ENCODE measurements at regions not wholly inside any gene's neighbourhood (a gene's known extent, or its start where the extent isn't known, plus 50 kb on each side); places are given as distances from the start of the nearest gene placed in this dataset.

DNA sequence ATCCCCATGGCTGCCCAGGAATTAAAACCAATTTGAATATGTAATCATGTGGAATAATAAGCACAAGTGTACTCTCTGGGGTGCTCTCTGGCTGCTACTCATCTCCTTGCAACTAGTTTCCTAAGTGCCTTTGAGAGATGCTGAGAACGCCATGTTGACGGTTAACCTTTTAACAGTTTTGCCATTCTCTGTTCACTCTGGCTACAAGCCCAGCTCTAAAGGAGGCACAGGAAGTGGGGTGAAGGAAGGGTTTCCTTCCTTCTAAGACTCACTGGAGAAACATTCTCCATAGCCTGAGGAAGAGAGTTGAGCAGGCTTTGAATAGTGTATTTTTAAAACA, 122.0 kb upstream of the ZC3H12C start:
- Histone ChIP-seq H3K4me3 (no peak overlapping the region), H3K9me2 (ENCODE audit: insufficient read depth) (no peaks in the 10 kb centered on the region), H4K20me1 (ENCODE audit: insufficient read depth) (no peaks in the 10 kb centered on the region), H3K79me2 (ENCODE audit: low read depth) (no peaks in the 10 kb centered on the region), H3K4me1 (replicated peaks; ENCODE audit: insufficient read depth) (no peaks in the 10 kb centered on the region), H3K27me3 (ENCODE audit: insufficient read depth, low read depth) (no peaks in the 10 kb centered on the region), H3K4me2 (no peak overlapping the region), H2AFZ (no peak overlapping the region), H3K36me3 (ENCODE audit: low read depth) (no peaks in the 10 kb centered on the region), H3K27ac (no peak overlapping the region), H3K9me3 (ENCODE audit: insufficient read depth, low read depth) (no peaks in the 10 kb centered on the region), H3F3A (ENCODE audit: insufficient read depth, low read depth) (no peaks in the 10 kb centered on the region)
- CTCF ChIA-PET = no interaction called here
- no peak for DNase-seq
- intact Hi-C loops (cut with micrococcal nuclease; ENCODE audit: unreplicated experiment) = no loop called here
- POLR2A ChIA-PET (ENCODE audit: unreplicated experiment) = no interaction called here
- TF ChIP-seq EZH2 (IDR thresholded peaks at IDR 0.05; ENCODE audit: low read depth) = no peak
- TF ChIP-seq, protein P1, sequence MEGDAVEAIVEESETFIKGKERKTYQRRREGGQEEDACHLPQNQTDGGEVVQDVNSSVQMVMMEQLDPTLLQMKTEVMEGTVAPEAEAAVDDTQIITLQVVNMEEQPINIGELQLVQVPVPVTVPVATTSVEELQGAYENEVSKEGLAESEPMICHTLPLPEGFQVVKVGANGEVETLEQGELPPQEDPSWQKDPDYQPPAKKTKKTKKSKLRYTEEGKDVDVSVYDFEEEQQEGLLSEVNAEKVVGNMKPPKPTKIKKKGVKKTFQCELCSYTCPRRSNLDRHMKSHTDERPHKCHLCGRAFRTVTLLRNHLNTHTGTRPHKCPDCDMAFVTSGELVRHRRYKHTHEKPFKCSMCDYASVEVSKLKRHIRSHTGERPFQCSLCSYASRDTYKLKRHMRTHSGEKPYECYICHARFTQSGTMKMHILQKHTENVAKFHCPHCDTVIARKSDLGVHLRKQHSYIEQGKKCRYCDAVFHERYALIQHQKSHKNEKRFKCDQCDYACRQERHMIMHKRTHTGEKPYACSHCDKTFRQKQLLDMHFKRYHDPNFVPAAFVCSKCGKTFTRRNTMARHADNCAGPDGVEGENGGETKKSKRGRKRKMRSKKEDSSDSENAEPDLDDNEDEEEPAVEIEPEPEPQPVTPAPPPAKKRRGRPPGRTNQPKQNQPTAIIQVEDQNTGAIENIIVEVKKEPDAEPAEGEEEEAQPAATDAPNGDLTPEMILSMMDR (conservative IDR thresholded peaks at IDR 0.05) = no peak
- BruUV-seq (replicated peaks) = no TSS peak

DNA sequence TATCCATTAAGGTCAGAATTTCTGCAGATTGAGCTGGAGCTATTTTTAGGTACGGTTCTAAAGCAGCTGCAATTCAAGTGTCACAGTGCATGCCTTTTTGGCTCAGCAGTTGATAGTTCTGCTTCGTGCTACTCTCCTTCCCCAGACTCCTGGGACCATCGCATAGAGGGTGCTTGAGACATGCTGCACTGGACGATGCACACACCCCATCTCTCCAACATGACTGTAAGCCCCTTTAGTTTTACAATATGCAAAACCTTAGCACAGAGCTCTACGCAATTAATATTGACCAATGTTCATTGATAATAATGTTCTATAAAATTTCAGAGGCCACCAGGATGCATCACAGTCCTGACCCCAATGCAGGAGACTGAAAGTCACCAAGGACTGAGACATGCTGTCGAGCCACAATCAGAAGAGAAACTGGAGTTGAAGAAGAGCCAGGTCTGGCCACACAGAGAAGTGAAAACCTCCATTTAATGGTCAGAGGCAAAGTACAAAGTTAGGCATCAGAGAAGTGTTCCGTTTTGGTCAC, 120.9 kb upstream of the ZC3H12C start:
- no peaks in the 10 kb centered on the region for H3K36me3 ChIP-seq (ENCODE audit: low read depth)
- no peak overlapping the region for H3K4me3 ChIP-seq
- ChIA-PET CTCF (no interaction called here), POLR2A (ENCODE audit: unreplicated experiment) (no interaction called here)
- H3F3A ChIP-seq (ENCODE audit: insufficient read depth, low read depth) = no peaks in the 10 kb centered on the region
- BruUV-seq (replicated peaks) = no TSS peak
- no peaks in the 10 kb centered on the region for H3K79me2 ChIP-seq (ENCODE audit: low read depth)
- H3K9me2 ChIP-seq (ENCODE audit: insufficient read depth) = no peaks in the 10 kb centered on the region
- no peaks in the 10 kb centered on the region for H3K27me3 ChIP-seq (ENCODE audit: insufficient read depth, low read depth)
- no peak overlapping the region for H2AFZ ChIP-seq
- no peak overlapping the region for H3K27ac ChIP-seq
- no peak for DNase-seq
- no peak overlapping the region for H3K4me2 ChIP-seq
- no peaks in the 10 kb centered on the region for H3K4me1 ChIP-seq (replicated peaks; ENCODE audit: insufficient read depth)
- no peaks in the 10 kb centered on the region for H4K20me1 ChIP-seq (ENCODE audit: insufficient read depth)
- no peaks in the 10 kb centered on the region for H3K9me3 ChIP-seq (ENCODE audit: insufficient read depth, low read depth)
- TF ChIP-seq, protein P1 (conservative IDR thresholded peaks at IDR 0.05) = no peak
- TF ChIP-seq EZH2 (IDR thresholded peaks at IDR 0.05; ENCODE audit: low read depth) = no peak
- intact Hi-C loops (cut with micrococcal nuclease; ENCODE audit: unreplicated experiment) = no loop called here

GRCh38 chr11:109972939-109973338, 120.3 kb upstream of the ZC3H12C start:
- Histone ChIP-seq H3K4me1 (replicated peaks; ENCODE audit: insufficient read depth) (no peaks in the 10 kb centered on the region), H3K79me2 (ENCODE audit: low read depth) (no peaks in the 10 kb centered on the region), H3K4me2 (no peak overlapping the region), H4K20me1 (ENCODE audit: insufficient read depth) (no peaks in the 10 kb centered on the region), H3K27me3 (ENCODE audit: insufficient read depth, low read depth) (no peaks in the 10 kb centered on the region), H2AFZ (no peak overlapping the region), H3K9me3 (ENCODE audit: insufficient read depth, low read depth) (no peaks in the 10 kb centered on the region), H3F3A (ENCODE audit: insufficient read depth, low read depth) (no peaks in the 10 kb centered on the region), H3K4me3 (no peak overlapping the region), H3K36me3 (ENCODE audit: low read depth) (no peaks in the 10 kb centered on the region), H3K9me2 (ENCODE audit: insufficient read depth) (no peaks in the 10 kb centered on the region), H3K27ac (no peak overlapping the region)
- CTCF ChIA-PET = no interaction called here
- no peak for DNase-seq
- no TSS peak for BruUV-seq (replicated peaks)
- TF ChIP-seq, protein P1 (conservative IDR thresholded peaks at IDR 0.05) = no peak
- no peak for TF ChIP-seq EZH2 (IDR thresholded peaks at IDR 0.05; ENCODE audit: low read depth)
- POLR2A ChIA-PET (ENCODE audit: unreplicated experiment) = no interaction called here
- intact Hi-C loops (cut with micrococcal nuclease; ENCODE audit: unreplicated experiment) = no loop called here

All from PC-9 (cell line).